ENCODE measurements at regions not wholly inside any gene's neighbourhood (a gene's known extent, or its start where the extent isn't known, plus 50 kb on each side); places are given as distances from the start of the nearest gene placed in this dataset.
"Not testable (repeated sequence)": the region's sequence is repeated elsewhere in the genome, so short reads cannot be mapped to it uniquely, and the experiment has no call there.

- DNase-seq = no peak
Observed at GRCh38 chr20:12211361-12211760, 293.7 kb downstream of the BTBD3 start.

DNA sequence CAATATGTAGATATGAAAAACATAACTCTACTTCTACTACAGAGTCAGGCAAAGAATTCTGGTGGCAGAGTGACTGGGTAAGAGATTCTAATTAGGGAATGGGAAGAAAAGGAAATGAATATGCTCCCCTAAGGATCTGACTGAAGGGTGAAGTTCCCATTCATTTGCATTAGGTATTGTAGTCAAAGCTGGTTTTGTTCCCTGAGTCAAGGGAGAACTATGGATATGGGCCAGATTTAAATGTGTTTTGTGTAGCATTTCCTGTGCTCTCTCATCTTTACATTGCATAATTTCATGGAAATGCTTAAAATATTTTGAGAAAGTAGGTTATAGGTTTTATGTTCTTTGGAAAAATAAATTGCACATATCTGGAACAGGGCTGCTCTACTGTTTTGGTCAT, 299.7 kb downstream of the BTBD3 start:
- no peak for DNase-seq

GRCh38 chr20:12219798-12220197, 302.1 kb downstream of the BTBD3 start:
- DNase-seq = no peak

DNA sequence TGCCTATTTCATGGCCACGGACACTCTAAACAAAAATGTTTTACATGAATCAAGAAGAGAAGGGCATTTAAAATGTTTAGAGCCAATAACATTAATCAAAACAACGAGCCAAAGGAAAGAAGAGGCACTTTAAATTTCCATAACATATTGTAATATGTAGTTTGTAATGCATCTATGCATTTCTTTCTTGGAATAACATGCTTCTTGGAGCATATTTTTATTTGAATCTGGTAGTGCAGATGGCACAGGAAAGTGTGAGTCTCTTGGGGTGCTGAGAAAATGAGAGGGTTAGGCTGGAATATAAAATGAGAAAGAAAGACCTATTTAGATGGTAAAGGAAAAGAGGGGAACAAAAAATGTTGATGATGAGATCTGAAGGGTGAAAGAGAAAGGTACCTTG, 305.4 kb downstream of the BTBD3 start:
- DNase-seq = no peak

DNA sequence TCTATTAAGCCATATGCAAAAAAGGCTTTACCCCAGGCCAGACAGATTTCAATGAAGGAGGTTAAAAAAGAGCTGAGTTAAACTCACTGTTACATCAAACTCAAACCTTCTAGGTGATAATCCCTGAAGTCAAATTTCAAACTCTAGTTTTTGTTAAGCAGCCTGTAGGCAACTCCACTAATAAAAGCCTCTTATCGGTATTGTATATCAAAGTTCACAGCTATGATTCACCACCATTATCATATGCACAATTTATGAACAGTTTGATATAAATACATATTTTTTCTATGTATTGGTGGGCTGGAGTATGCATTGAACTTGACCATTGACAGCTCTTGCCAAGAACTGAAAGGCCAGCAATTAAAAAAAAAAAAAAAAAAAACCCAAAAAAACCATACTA, 308.2 kb downstream of the BTBD3 start:
- no peak for DNase-seq

DNA sequence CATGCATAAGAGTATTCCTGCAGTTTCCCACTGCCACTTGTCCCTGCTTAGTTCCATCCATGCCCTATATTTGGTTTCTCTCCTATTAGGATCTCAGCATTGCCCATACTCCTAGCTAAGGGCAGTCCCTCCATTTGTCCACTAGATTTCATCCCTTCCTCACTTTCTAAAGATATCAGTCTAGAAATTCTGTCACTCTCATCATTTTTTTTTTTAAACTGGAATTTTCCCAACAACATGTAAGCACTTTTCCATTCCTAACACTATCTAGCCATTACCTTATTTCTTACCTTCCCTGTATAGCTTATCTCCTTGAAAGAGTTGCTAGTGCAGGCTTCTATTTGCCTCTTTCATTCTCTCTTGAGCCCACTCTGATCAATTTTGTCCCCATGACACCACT, 312.2 kb downstream of the BTBD3 start:
- no peak for DNase-seq

DNA sequence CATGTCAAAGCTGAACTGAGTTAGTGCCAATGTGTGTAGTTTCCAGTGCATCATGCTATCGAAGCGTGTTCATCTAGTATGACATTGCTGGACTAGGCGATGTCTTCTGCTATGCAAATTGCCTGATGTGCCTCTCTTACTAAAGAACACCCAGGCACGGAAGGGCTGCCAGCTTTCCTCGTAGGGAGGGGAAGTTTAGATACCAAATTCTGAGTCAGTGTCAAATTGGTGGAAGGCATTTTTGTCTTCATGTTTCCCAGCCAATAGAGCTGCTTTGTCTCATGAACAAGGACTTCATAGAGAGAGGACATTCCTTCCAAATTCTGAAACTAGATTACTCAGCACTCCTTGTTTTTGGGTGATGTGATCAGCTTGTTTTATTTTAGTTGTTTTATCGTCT, 320.1 kb downstream of the BTBD3 start:
- no peak for DNase-seq

- DNase-seq = peak; percentile 80
Observed at GRCh38 chr20:12241065-12241464, 323.4 kb downstream of the BTBD3 start.

- DNase-seq = no peak
Observed at GRCh38 chr20:12243327-12243726, 325.6 kb downstream of the BTBD3 start.

DNA sequence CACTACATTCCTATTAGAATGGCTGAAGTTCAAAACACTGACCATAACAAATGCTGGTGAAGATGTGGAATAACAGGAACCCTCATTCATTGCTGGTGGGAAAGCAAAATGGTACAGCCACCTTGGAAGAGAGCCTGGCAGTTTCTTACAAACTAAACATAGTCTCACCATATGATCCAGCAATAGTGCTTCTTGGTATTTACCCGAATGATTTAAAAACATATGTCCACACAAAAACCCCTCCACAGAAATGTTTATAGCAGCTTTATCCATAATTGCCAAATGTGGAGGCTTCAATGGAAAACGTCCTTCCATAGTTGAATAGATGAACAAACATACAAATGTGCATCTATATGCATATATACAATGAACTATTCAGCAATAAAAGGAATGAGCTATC, 330.8 kb downstream of the BTBD3 start:
- DNase-seq = no peak

DNA sequence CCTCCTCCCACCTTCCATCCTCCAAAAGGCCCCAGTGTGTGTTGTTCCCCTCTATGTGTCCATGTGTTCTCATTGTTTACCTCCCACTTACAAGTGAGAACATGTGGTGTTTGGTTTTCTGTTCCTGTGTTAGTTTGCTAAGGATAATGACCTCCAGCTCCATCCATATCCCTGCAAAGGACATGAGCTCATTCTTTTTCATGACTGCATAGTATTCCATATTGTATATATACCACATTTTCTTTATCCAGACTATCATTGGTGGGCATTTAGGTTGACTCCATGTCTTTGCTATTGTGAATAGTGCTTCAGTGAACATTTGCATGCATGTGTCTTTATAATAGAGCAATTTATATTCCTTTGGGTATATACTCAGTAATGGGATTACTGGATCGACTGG, 333.0 kb downstream of the BTBD3 start:
- DNase-seq = not testable (repeated sequence)

GRCh38 chr20:12252793-12253192, 335.1 kb downstream of the BTBD3 start:
- DNase-seq = no peak

GRCh38 chr20:12255461-12255970, 337.8 kb downstream of the BTBD3 start:
- DNase-seq = no peak

- no peak for DNase-seq
Observed at GRCh38 chr20:12256806-12257205, 339.1 kb downstream of the BTBD3 start.

- DNase-seq = no peak
Observed at GRCh38 chr20:12262747-12263146, 345.1 kb downstream of the BTBD3 start.

DNA sequence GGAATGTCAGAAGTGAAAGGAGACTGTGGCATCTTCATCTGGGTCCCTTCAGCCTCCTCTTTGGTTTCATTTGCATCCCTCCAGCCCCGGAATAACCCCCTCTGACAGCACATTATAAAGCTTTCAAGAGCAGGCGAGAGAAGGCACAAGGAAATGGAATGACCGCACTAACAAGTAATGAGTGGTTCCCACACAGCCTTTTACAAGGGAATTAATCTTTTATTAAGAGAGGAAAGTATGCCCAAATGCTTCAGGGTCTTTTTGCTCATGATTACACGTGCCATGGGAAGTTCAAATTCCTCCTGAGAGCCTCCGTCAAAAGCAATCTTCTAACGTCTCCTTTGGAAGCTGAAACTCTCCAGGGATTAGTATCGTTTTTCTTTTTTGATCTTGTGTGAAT, 347.0 kb downstream of the BTBD3 start:
- DNase-seq = no peak

- DNase-seq = no peak
Observed at GRCh38 chr20:12265662-12266061, 348.0 kb downstream of the BTBD3 start.

GRCh38 chr20:12269579-12269978, 351.9 kb downstream of the BTBD3 start:
- DNase-seq = no peak

- DNase-seq = no peak
Observed at GRCh38 chr20:12270863-12271262, 353.2 kb downstream of the BTBD3 start.

DNA sequence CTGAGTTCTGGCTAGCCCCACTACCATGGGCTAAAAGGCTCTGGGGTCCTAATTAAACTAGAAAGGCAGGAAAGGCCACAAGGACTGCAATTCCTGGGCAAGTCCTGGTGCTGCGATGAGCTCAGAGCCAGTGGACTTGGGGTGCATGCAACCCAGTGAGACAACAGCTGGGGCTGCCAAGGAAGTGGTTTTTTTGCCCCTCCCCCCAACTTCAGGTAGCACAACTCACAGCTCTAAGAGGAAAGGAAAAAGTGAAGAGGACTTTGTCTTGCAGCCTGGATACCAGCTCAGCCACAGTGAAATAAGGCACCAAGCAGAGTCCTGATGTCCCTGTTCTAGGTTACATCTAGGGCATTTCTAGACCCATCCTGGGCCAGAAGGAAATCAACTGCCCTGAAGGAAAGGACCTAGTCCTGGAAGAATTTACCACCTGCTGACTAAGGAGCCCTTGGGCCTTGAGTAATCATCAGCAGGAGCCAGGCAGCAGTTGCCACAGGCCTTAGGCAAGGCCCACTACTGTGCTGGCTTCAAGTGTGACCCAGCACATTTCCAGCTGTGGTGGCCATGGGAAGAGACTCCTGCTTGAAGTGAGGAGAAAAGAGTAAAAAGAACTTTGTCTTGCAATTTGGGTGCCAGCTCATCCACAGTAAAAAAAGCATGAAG, 358.4 kb downstream of the BTBD3 start:
- no peak for DNase-seq

GRCh38 chr20:12287575-12287974, 369.9 kb downstream of the BTBD3 start:
- no peak for DNase-seq

DNA sequence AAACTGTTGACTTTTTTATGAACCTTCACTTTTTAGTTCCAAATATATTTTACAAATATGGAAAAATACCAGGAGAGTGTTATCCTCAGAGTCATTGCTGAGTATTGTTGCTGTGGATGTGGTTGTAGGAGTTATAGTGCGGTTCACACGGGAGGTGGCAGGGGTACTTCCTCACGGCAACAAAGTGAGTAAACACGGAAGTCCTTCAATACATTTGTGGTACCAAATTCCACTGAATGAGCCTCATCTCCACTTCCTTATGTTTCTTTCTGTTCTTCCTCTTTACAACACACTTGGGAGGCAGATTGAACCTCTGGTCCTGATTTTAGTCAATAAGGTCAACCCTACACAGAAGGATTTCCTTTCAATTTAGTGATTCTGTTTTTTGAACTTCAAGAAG, 371.8 kb downstream of the BTBD3 start:
- DNase-seq = no peak

- DNase-seq = no peak
Observed at GRCh38 chr20:12291386-12291785, 373.7 kb downstream of the BTBD3 start.

GRCh38 chr20:12293900-12294299, 376.2 kb downstream of the BTBD3 start:
- no peak for DNase-seq

DNA sequence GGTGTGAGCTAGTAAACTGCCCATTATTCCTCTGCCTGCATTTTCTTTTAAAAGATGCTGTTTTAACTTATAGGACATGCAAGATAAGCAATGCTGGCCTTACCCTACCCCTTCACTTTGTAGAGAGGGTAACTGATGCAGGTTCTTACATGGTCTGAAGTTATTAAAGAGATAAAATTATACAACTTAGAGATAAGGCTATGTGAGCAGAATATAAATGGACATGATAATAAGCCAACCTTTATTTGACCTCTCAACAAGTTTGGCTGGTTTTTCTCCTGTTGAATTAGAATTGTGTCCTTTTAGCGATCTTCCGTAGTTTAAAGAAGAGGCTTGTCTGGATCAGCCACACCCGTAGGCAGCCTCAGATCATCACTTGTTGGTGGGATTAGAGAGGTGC, 377.0 kb downstream of the BTBD3 start:
- DNase-seq = no peak
